Liver (tissue), 3 donors: ENCODE measurements at regions not wholly inside any gene's neighbourhood (a gene's known extent, or its start where the extent isn't known, plus 50 kb on each side); places are given as distances from the start of the nearest gene placed in this dataset.

Experiments
- FOXA1 ChIP-seq: IDR thresholded peaks from 2 replicates; pipeline ENCODE4 v1.6.1; 2016; ENCODE audit warnings: antibody characterized with exemption
- GABPA ChIP-seq, 2 donors: IDR thresholded peaks in 1 of 2; conservative IDR thresholded peaks in 1 of 2; 2 replicates each; pipeline ENCODE4 v1.6.1; 2016; ENCODE audit warnings: antibody characterized with exemption in 2 of 2, mild to moderate bottlenecking in 1 of 2, moderate library complexity in 1 of 2
- HNF4A ChIP-seq, 2 donors: conservative IDR thresholded peaks; 2 replicates each; pipeline ENCODE4 v1.6.1; 2016; ENCODE audit warnings: antibody characterized with exemption in 2 of 2, mild to moderate bottlenecking in 2 of 2
- JUND ChIP-seq, 2 donors: IDR thresholded peaks; 2 replicates each; pipeline ENCODE4 v1.6.1; 2016; ENCODE audit warnings: antibody characterized with exemption in 2 of 2
- RAD21 ChIP-seq, 2 donors: IDR thresholded peaks; 2 replicates each; pipeline ENCODE4 v1.6.1; 2016; ENCODE audit warnings: antibody characterized with exemption in 2 of 2, mild to moderate bottlenecking in 2 of 2
- SP1 ChIP-seq: IDR thresholded peaks from 2 replicates; pipeline ENCODE4 v1.6.1; 2018; ENCODE audit warnings: antibody characterized with exemption, mild to moderate bottlenecking
- YY1 ChIP-seq: IDR thresholded peaks from 2 replicates; pipeline ENCODE4 v1.6.1; 2016; ENCODE audit warnings: antibody characterized with exemption, mild to moderate bottlenecking
- TF ChIP-seq, protein P1 (sequence below): fragments of 150-350 bp; IDR thresholded peaks from 2 replicates; pipeline ENCODE4 v1.5.1; 2017; ENCODE audit warnings: improper control_type of control experiment, low read depth, low read length; ENCODE audit not compliant: missing input control
- TF ChIP-seq, protein P2 (sequence below): IDR thresholded peaks from 2 replicates; pipeline ENCODE4 v1.6.1; 2016; ENCODE audit warnings: antibody characterized with exemption, mild to moderate bottlenecking
- TF ChIP-seq, protein P3 (sequence below): IDR thresholded peaks from 2 replicates; pipeline ENCODE4 v1.6.1; 2016; ENCODE audit warnings: antibody characterized with exemption
- TF ChIP-seq, protein P4 (sequence below): IDR thresholded peaks from 2 replicates; pipeline ENCODE4 v1.6.1; 2016; ENCODE audit warnings: antibody characterized with exemption
- donor health status: healthy.
- donor health status: healthy.

DNA sequence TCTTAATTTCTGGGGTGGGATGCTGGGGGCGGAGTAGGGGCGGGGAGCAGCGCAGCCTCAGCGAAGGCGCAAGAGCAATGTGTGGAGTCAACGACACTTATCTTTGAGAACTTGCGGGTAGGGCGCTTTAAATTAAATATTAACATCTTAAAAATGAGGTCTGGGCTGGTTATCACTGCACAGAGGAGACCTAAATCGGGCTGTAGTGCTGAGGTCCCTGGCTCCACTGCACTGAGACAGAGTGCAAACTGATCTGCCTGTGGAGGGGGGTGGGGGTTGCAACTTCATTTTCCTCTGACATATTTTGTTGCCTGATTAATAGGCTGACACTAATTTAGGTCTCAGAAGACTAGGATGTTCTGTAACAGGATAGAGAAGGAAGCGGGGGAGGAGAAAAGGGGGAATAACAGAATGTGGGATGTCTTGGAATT lies 253.0 kb upstream of the FANCL start:
- TF ChIP-seq FOXA1 (no peak), JUND (IDR thresholded peaks at IDR 0.05) (no peak), SP1 (no peak), HNF4A (conservative IDR thresholded peaks at IDR 0.05) (no peak), RAD21 (IDR thresholded peaks at IDR 0.05) (no peak), YY1 (no peak), GABPA (IDR thresholded peaks at IDR 0.05 in 1 of 2, conservative IDR thresholded peaks at IDR 0.05 in 1 of 2) (no peak)
- TF ChIP-seq, protein P1, sequence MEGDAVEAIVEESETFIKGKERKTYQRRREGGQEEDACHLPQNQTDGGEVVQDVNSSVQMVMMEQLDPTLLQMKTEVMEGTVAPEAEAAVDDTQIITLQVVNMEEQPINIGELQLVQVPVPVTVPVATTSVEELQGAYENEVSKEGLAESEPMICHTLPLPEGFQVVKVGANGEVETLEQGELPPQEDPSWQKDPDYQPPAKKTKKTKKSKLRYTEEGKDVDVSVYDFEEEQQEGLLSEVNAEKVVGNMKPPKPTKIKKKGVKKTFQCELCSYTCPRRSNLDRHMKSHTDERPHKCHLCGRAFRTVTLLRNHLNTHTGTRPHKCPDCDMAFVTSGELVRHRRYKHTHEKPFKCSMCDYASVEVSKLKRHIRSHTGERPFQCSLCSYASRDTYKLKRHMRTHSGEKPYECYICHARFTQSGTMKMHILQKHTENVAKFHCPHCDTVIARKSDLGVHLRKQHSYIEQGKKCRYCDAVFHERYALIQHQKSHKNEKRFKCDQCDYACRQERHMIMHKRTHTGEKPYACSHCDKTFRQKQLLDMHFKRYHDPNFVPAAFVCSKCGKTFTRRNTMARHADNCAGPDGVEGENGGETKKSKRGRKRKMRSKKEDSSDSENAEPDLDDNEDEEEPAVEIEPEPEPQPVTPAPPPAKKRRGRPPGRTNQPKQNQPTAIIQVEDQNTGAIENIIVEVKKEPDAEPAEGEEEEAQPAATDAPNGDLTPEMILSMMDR: no peak
- TF ChIP-seq, protein P2, sequence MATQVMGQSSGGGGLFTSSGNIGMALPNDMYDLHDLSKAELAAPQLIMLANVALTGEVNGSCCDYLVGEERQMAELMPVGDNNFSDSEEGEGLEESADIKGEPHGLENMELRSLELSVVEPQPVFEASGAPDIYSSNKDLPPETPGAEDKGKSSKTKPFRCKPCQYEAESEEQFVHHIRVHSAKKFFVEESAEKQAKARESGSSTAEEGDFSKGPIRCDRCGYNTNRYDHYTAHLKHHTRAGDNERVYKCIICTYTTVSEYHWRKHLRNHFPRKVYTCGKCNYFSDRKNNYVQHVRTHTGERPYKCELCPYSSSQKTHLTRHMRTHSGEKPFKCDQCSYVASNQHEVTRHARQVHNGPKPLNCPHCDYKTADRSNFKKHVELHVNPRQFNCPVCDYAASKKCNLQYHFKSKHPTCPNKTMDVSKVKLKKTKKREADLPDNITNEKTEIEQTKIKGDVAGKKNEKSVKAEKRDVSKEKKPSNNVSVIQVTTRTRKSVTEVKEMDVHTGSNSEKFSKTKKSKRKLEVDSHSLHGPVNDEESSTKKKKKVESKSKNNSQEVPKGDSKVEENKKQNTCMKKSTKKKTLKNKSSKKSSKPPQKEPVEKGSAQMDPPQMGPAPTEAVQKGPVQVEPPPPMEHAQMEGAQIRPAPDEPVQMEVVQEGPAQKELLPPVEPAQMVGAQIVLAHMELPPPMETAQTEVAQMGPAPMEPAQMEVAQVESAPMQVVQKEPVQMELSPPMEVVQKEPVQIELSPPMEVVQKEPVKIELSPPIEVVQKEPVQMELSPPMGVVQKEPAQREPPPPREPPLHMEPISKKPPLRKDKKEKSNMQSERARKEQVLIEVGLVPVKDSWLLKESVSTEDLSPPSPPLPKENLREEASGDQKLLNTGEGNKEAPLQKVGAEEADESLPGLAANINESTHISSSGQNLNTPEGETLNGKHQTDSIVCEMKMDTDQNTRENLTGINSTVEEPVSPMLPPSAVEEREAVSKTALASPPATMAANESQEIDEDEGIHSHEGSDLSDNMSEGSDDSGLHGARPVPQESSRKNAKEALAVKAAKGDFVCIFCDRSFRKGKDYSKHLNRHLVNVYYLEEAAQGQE: no peak
- TF ChIP-seq, protein P3, sequence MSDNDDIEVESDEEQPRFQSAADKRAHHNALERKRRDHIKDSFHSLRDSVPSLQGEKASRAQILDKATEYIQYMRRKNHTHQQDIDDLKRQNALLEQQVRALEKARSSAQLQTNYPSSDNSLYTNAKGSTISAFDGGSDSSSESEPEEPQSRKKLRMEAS: no peak
- TF ChIP-seq, protein P4, sequence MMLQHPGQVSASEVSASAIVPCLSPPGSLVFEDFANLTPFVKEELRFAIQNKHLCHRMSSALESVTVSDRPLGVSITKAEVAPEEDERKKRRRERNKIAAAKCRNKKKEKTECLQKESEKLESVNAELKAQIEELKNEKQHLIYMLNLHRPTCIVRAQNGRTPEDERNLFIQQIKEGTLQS: no peak
